Neural crest cell (in vitro differentiated cells): ENCODE measurements at regions not wholly inside any gene's neighbourhood (a gene's known extent, or its start where the extent isn't known, plus 50 kb on each side); places are given as distances from the start of the nearest gene placed in this dataset.

Source experiments
- DNase-seq: peaks from one replicate; pipeline ENCODE4 v3.0.0; 2021; ENCODE audit warnings: low read depth, mixed read lengths, low spot score
- H3K27ac Mint-ChIP-seq: one replicate; pipeline ENCODE4 v1.8.0; 2021; ENCODE audit warnings: mild to moderate bottlenecking, mixed read lengths; ENCODE audit not compliant: unreplicated experiment
- H3K27me3 Mint-ChIP-seq: 2 replicates; pipeline ENCODE4 v1.8.0; 2021; ENCODE audit warnings: low read depth, mild to moderate bottlenecking, mixed read lengths
- H3K36me3 Mint-ChIP-seq: 2 replicates; pipeline ENCODE4 v1.8.0; 2021; ENCODE audit warnings: low read depth, mild to moderate bottlenecking, mixed read lengths
- H3K4me1 Mint-ChIP-seq: 2 replicates; pipeline ENCODE4 v1.8.0; 2021; ENCODE audit warnings: mixed read lengths
- H3K4me3 Mint-ChIP-seq: one replicate; pipeline ENCODE4 v1.8.0; 2021; ENCODE audit warnings: mild to moderate bottlenecking, mixed read lengths
- H3K9me3 Mint-ChIP-seq: 2 replicates; pipeline ENCODE4 v1.8.0; 2021; ENCODE audit warnings: mixed read lengths
- CTCF ChIP-seq: fragments of 200-600 bp; sonication (generic); conservative IDR thresholded peaks from 2 replicates; pipeline ENCODE4 v1.5.0; 2021; ENCODE audit warnings: antibody characterized with exemption, mild to moderate bottlenecking

DNA sequence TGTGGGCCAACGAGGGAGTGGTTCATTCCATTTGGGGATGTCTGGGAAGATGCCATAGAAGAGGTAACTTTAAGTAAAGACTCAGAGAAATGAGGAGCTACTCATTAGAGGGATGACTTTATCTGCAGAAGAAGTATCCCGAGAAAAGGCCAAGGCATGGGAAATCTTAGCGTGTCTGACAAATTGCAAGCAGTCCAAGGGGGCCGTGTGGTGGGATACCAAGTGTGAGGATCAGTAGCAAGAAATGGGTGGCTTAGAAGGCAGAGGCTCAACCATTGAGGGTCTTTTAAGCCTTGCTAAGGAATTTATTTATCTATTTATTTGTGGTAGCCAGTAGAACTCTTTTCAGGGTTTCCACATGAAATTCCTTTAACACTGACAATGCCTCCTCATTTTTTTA is 436.4 kb downstream of the RNF144A start:
- no peak for TF ChIP-seq CTCF
- Mint-ChIP-seq H3K4me1 (no peaks in the 10 kb centered on the region), H3K27me3 (no peaks in the 10 kb centered on the region), H3K27ac (no peak overlapping the region), H3K36me3 (no peaks in the 10 kb centered on the region), H3K4me3 (no peak overlapping the region), H3K9me3 (no peaks in the 10 kb centered on the region)
- DNase-seq = no peak

DNA sequence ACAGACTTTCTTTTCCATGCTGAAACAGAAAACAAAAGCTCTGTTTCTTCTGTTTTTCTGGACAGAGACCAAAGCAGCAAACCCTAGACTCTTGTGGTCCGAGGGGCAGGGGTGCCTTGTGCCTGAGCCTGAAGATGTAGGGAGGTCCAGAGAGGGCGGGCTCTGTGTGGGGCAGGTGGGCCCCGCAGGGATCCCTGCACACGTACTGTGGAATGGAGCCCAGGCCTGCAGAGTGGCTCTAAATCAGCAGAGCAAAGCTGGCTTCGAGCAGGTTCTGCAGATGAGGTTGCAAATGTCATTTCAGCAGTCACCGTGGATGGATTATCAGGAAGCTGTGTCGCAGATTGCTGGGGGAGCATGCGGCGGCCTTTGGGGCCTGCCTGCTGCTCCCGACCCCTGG is 438.6 kb downstream of the RNF144A start:
- no peak for TF ChIP-seq CTCF
- Mint-ChIP-seq H3K36me3 (no peaks in the 10 kb centered on the region), H3K4me1 (peaks cover 5% of the 10 kb centered on the region), H3K27me3 (no peaks in the 10 kb centered on the region), H3K27ac (peak overlapping the region; percentile 27), H3K4me3 (no peak overlapping the region), H3K9me3 (no peaks in the 10 kb centered on the region)
- DNase-seq = no peak

DNA sequence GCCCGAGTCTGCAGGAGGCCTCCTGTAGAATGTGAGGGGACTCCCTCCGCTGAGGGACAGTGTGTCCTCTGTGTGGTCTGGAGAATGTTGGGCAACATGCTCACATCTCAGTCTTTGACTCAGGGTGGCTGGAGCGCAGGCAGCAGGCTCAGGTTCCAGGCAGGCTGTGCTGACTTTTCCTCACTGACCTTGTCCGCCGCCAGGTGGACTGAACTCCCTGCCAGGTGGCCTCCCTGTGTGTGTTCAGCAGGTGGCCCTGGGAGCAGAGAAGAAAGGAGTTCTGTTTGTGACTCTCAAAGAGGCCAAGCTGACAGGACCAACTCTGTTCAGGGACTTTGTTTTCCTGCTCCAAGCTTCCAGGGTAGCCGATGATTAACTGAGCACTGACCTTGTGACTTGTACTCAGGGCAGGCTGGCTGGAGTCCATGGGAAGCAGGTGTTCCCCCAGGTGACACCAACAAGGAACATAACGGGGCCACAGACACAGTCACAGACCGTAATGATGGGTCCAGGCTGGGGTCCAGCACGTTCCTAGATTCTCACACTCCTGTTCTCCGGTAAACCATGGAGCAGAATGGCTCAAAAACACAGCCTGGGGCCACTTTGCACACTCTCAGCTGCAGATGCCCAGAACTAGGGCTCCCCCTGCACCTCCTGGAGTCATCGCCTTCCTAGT is 439.8 kb downstream of the RNF144A start:
- H3K9me3 Mint-ChIP-seq = no peaks in the 10 kb centered on the region
- DNase-seq = no peak
- peak overlapping the region; percentile 83 for H3K27ac Mint-ChIP-seq
- H3K4me3 Mint-ChIP-seq = no peak overlapping the region
- no peaks in the 10 kb centered on the region for H3K36me3 Mint-ChIP-seq
- peaks cover 5% of the 10 kb centered on the region for H3K4me1 Mint-ChIP-seq
- H3K27me3 Mint-ChIP-seq = no peaks in the 10 kb centered on the region
- no peak for TF ChIP-seq CTCF

- no peak overlapping the region for H3K4me3 Mint-ChIP-seq
- H3K9me3 Mint-ChIP-seq = no peaks in the 10 kb centered on the region
- no peaks in the 10 kb centered on the region for H3K27me3 Mint-ChIP-seq
- no peak for TF ChIP-seq CTCF
- no peak overlapping the region for H3K27ac Mint-ChIP-seq
- no peak for DNase-seq
- no peaks in the 10 kb centered on the region for H3K36me3 Mint-ChIP-seq
- H3K4me1 Mint-ChIP-seq = peaks cover 5% of the 10 kb centered on the region
Observed at GRCh38 chr2:7357993-7358392, 440.8 kb downstream of the RNF144A start.

DNA sequence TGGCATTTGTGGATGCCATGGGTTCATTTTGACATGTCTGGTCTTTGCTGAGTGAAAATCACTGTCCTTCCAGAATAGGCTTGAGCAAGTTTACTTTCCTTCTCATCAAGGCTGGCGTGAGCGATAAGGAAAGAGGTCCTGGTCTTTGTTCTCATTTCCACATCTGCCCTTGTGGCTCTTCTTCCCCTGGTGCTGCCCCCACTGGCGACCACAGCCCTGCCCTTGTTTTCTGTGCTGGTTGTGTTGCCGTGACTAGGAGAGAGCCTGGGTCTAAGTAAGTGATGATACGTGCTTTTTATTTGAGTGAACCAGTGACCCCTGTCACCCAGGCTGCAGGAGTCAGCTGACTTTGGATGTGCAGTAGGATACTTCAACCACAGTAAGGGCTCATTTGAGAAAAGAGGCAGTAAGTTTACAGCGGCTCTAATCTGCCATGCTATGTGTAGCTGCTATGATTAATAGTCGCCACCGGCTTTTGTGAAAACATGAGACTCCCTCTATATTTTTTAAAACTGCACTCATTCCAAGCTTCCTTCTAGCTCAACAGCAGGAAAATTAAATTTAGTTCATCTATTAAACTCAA is 441.7 kb downstream of the RNF144A start:
- no peak for TF ChIP-seq CTCF
- no peak overlapping the region for H3K4me3 Mint-ChIP-seq
- no peak for DNase-seq
- no peaks in the 10 kb centered on the region for H3K36me3 Mint-ChIP-seq
- H3K4me1 Mint-ChIP-seq = peaks cover 5% of the 10 kb centered on the region
- H3K27ac Mint-ChIP-seq = peak overlapping the region; percentile 81
- no peaks in the 10 kb centered on the region for H3K27me3 Mint-ChIP-seq
- no peaks in the 10 kb centered on the region for H3K9me3 Mint-ChIP-seq
